GM18951 (cell line): ENCODE measurements at regions not wholly inside any gene's neighbourhood (a gene's known extent, or its start where the extent isn't known, plus 50 kb on each side); places are given as distances from the start of the nearest gene placed in this dataset.

Experiments
- POLR2A ChIP-seq: IDR thresholded peaks from 4 replicates; pipeline ENCODE4 v1.6.1; 2011; ENCODE audit warnings: mild to moderate bottlenecking; ENCODE audit not compliant: insufficient read length, insufficient read depth; ENCODE audit errors: extremely low read depth
- in situ Hi-C: fragments of 300-500 bp; cut with MboI; formaldehyde crosslinking; loops from one replicate; pipeline ENCODE4 v1.12.0; 2022; ENCODE audit warnings: low sequenced_read_pairs, mixed read lengths, inconsistent platforms; ENCODE audit not compliant: unreplicated experiment

DNA sequence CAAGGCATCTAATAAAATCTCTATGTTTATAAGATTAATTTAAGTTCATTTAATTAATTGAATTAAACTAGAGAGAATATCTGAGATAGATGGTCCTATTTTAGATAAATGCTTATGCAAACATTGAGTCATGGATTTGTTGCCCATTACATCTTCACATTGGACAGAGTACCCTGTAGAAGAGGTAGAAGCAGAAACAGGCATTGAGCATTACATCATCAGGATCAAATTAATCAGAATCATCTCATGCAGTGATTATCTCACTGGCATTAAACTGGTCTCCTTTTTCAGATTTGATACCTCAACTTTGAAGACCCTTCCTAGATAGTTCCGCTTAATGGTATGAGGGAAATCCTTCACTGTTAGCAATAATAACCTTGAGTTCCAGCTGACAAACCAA is 469.6 kb upstream of the VRK2 start:
- no peak for TF ChIP-seq POLR2A
- in situ Hi-C loops: no loop called here

DNA sequence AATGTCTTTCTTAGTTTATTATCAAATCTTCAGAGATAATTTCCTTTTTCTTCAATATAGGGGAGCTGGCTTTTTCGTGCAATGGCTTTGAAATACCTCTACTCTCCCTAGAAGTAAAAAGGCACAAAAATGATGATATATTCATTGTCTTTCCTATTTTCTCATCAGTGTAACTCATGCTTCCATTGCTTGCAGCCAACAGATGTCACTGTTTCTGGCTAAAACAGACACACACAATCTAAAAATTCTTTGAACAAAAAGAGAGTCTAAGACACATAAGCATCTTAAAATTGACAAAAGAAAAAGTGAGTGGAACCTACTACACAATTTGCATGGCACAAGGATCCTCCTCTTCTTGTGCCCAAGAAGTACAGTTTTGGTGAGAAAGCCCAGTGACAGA is 448.7 kb upstream of the VRK2 start:
- in situ Hi-C loops: no loop called here
- TF ChIP-seq POLR2A: no peak

DNA sequence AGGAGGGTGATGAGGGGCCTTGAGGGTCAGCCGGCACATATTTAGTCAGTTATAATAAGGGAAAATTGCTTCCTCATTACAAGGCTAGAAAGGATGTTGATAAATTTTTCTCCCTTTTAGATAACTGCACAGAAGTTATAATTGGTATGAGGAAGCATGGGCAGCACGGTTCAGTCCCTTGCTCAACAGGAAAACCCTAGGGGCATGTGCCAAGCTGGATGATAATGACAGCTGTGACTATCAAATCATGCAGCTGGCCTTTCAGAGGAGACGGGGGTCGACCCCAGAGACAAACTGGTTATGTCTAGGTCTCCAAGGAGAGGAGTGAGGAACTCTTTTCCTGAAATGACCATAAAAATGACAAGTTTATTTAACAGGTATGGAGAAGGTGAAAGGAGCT is 448.1 kb upstream of the VRK2 start:
- in situ Hi-C loops: no loop called here
- no peak for TF ChIP-seq POLR2A

DNA sequence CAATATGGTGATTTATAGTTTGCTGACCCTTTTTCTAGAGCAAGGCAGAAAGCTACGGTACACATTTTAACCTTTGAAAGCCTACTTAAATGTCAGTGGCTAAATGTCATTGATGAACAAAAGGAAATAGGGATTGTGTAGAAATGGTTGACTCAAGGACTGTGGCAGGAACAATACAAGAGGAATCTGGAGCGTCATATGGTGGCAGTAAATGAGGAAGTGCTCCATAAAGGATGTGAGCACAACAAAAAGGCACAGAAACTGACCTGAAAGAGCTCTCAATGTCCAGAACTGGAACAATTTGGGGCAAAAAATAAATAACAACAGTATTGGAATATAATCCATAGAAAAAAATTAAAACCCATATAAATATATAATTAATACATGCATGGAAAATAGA is 443.9 kb upstream of the VRK2 start:
- in situ Hi-C loops: no loop called here
- TF ChIP-seq POLR2A: no peak

DNA sequence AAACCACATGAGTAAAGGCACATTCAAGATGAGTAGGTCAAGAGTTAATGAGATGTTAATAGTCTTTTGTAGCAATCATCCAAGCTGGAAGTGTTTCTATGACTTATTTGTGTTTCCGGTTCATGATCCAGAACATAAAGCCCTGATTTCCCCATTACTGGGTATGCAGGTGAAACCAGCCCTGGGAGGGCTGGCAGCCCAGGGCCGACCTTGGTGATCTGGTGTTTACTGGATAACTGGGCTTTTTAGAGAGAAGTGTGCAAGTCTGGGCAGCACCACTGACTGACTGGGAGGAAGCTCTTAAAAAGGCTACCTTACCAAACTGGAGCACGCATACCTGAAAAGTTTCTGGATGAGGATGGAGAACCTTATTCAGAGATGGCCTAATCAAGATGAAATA is 431.6 kb upstream of the VRK2 start:
- no peak for TF ChIP-seq POLR2A

DNA sequence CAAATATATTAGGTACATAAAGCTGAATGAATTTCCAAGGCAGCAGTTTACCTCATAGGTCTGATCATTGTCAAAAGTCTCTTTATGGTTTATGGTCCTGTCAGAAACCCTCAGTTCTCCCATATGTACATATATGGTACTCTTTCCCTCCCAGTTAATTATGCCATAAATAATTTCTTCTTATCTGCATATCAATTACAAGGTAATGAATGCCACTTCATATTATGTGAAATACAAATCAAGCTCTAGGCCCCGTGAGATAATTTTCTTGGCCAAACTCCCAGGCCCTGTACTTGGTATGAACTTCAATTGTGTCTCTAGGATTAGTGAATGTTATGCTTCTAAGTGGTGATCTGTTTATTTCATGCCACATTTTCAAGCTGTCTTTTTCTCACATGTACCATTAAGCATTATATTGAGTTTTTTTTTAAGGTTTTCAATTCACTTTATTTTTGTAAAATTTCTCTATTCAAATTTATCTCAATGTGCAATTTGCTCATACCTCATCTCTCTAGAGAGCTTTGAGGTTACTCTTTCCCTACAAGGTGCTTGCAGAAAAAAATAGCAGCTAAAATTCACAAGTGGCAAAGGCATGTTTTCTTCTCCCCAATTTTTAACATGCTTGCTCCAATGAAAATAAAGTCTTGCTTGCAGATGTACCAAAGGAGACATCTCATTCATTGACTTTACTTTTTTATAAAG is 430.6 kb upstream of the VRK2 start:
- in situ Hi-C loops: no loop called here
- TF ChIP-seq POLR2A: no peak

More for the DNA sequence above, 431.6 kb upstream of the VRK2 start:
- in situ Hi-C loops: no loop called here

DNA sequence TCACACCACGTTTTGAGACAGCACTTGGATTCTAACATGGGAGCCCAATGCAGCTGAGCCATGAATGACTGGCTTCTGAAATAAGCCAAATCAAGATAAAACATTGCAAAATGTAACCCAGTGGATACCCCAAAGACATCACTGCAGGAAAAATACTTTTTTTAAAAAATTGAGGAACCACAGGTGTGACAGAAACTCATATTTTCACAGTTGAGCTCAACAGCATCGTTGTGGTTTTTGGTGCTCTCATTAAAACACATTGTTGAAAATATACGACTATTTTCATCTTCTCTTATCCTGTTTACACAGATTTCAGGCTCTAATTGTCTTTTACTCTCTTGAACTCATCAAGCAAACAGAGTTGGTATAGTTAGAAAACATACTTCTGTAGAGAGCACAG is 429.3 kb upstream of the VRK2 start:
- in situ Hi-C loops: no loop called here

DNA sequence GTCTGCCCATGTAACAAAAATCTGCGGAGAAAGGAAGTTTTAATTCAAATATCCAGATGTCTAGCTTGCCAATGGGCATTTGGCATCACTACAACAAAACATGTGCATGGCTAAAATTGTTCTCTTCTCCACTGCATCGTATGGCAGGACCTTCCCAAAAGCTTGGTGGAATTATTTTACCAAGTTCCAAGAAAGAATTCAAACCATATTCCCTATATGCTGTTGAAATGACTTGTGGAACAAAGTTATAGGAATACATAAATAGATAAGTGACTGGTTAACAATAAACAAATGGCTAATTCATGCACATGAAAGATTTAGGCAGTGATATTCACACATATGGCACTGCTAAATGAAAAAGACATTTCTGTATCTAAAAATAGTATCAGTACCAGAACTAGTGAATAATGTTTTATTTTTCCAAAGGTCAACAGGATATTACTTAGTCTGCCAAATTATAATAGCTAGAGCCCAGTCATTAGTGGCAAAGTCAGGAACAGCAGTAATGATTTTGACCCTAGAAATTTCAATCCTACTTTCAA is 425.4 kb upstream of the VRK2 start:
- TF ChIP-seq POLR2A: no peak
- in situ Hi-C loops: no loop called here

More for the DNA sequence above, 429.3 kb upstream of the VRK2 start:
- TF ChIP-seq POLR2A: no peak

DNA sequence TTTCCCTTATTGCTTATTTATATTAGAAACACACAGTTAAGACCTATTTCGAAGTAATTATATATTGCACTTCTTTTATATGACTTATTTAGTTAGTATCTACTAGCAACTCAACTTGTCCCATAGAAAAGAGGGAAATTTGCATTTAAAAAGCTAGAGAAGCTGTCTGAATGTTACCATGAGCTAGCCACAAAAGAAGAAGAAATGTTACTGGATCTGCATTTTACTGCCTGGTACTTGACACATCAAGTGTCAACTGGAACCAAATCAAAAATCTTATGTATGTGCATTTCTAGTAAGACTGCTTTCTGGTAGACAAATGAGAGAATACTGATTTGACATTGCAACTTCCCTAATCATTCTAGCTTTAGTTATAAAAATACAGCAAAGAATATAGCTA is 424.6 kb upstream of the VRK2 start:
- TF ChIP-seq POLR2A: no peak
- in situ Hi-C loops: no loop called here

DNA sequence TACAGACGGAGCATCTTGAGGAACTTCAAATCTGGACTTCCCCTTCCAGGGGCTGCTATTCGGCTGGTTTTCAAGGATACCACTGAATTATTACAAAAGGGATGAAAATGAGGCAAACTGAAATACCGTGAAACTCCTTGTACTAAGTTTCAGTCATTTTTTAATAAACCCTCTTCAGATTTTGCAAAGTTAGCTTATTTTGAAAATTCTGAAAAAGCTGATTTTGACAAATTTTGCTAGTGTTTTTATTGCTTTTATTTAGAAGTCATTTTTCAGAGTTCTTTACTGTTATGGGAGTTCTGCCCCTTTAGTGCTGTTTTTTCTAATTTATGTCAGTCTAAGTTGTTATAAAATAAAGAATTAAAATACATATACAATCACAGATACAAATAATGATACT is 390.4 kb upstream of the VRK2 start:
- no peak for TF ChIP-seq POLR2A
- in situ Hi-C loops: no loop called here

DNA sequence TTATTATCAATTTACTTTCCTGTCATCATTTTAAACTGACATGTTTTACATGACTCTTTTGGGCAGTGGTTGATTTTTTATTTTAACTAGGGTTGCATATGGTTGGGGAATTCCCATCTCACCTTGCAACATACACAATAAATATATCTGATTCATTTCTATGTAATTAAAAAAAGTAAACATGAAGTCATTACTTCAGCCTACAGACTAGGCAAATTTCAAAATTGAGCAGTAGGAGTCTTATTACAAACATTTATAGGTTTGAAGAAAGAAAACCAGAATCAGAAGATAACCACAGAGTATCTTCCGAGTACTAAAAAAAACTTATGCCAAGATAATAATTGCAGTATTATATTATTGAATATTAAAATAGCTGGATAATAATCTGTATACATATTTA is 377.0 kb upstream of the VRK2 start:
- in situ Hi-C loops: no loop called here
- TF ChIP-seq POLR2A: no peak

DNA sequence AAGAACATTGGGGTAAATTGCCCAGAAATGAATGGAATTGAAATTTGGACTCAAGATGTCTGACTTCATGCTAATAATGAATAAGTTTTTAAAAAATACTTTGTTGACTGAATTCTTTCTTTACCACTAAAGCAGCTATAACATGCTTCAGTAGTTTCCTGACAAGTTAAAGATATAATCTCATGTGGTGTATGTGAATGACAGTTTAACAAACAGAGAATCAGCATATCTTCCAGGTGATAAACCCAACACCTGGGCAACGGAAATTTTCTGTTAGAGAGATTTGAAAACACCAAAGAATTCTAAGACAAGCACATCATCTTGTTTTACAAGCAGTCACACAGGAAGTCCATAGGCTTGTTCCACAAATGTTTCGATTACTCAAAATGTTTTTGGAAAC is 372.6 kb upstream of the VRK2 start:
- TF ChIP-seq POLR2A: no peak
- in situ Hi-C loops: no loop called here

DNA sequence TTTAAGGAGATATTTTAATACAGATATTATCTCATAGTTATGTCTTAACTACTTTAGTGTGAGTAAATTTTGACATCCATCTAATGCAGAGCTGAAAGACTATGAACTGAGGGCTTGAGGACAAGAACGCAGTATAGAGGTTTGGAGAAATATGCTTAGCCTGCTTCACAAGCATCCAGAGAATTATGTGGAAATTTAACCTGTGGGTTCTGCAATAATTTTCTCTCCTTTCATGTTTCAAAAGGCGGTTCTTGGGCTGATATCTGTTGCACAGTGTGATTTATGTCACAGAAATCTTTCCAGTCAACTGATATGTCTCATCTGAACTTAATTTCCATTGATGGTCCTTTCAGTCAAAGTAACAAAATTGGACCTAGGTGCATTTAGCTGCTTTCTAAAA is 371.9 kb upstream of the VRK2 start:
- in situ Hi-C loops: no loop called here
- TF ChIP-seq POLR2A: no peak

DNA sequence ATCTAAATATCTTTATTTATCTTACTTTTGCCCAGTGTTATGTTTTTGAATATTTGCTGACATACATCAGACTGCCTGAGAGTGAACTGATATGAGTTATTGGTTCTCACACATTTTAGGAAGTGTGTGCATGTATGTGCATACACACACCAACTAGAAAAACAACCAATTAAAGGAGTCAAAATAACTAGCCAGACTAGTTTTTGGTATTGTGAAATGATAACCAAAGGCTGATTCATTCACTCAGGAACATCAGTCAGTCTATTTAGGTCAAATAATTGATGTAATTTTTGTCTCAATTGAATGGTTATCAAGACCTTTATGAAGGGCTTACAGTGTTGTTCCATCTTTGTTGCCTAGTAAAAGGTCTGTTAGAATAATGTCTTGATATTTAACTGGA is 369.3 kb upstream of the VRK2 start:
- no peak for TF ChIP-seq POLR2A
- in situ Hi-C loops: no loop called here
